ENCODE measurements at regions not wholly inside any gene's neighbourhood (a gene's known extent, or its start where the extent isn't known, plus 50 kb on each side); places are given as distances from the start of the nearest gene placed in this dataset.
"Not testable (repeated sequence)": the region's sequence is repeated elsewhere in the genome, so short reads cannot be mapped to it uniquely, and the experiment has no call there.

DNA sequence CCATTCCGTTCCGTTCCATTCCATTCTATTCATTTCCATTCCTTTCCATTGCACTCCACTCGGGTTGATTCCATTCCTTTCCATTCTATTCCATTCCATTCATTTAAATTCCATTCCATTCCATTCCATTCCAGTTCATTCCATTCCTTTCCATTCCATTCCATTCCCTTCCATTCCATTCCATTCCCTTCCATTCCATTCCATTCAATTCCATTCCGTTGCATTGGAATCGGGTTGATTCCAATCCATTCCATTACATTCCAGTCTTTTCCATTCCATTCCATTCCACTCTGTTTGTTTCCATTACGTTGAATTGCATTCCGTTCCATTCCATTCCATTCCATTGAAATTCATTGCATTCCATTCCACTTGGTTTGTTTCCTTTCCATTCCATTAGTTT lies 169.2 kb downstream of the CWH43 start:
- POLR2A ChIA-PET; H3K27me3 ChIP-seq (ENCODE audit: control insufficient read depth, insufficient read depth, low read length); ATAC-seq; CTCF ChIA-PET; in situ Hi-C loops (cut with HindIII; ENCODE audit: low pct_unique_long_range_greater_than_20kb, low sequenced_read_pairs); BruUV-seq (replicated peaks); H3K36me3 ChIP-seq (ENCODE audit: control insufficient read depth, insufficient read depth, low read length); DNase-seq (ENCODE audit: low read depth, low spot score); H3K4me3 ChIP-seq (ENCODE audit: low read depth in 2 of 2, low read length in 2 of 2); H3K9me3 ChIP-seq (ENCODE audit: control insufficient read depth, insufficient read depth, low read depth, low read length); H3K27ac ChIP-seq (ENCODE audit: low read length); intact Hi-C loops (cut with micrococcal nuclease; ENCODE audit: unreplicated experiment); H3K4me1 ChIP-seq (ENCODE audit: control insufficient read depth, insufficient read depth, low read length): not testable (repeated sequence)

DNA sequence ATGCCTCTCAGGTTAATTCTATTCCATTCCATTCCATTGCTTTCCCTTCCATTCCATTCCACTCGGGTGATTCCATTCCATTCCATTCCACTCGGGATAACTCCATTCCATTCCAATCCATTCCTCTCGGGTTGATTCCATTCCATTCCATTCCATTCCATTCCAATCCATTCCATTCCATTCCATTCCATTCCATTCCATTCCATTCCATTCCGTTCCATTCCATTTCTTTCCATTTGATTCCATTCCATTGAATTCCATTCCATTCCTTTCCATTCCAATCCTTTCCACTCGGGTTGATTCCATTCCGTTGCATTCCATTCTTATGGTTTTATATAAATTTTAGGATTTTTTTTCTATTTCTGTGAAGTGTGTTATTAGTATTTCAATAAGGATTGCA lies 170.2 kb downstream of the CWH43 start:
- POLR2A ChIA-PET; H3K27me3 ChIP-seq (ENCODE audit: control insufficient read depth, insufficient read depth, low read length); in situ Hi-C loops (cut with HindIII; ENCODE audit: low pct_unique_long_range_greater_than_20kb, low sequenced_read_pairs); H3K4me1 ChIP-seq (ENCODE audit: control insufficient read depth, insufficient read depth, low read length); DNase-seq (ENCODE audit: low read depth, low spot score); BruUV-seq (replicated peaks); H3K36me3 ChIP-seq (ENCODE audit: control insufficient read depth, insufficient read depth, low read length); H3K27ac ChIP-seq (ENCODE audit: low read length); CTCF ChIA-PET; ATAC-seq; intact Hi-C loops (cut with micrococcal nuclease; ENCODE audit: unreplicated experiment); H3K4me3 ChIP-seq (ENCODE audit: low read depth in 2 of 2, low read length in 2 of 2); H3K9me3 ChIP-seq (ENCODE audit: control insufficient read depth, insufficient read depth, low read depth, low read length): not testable (repeated sequence)

DNA sequence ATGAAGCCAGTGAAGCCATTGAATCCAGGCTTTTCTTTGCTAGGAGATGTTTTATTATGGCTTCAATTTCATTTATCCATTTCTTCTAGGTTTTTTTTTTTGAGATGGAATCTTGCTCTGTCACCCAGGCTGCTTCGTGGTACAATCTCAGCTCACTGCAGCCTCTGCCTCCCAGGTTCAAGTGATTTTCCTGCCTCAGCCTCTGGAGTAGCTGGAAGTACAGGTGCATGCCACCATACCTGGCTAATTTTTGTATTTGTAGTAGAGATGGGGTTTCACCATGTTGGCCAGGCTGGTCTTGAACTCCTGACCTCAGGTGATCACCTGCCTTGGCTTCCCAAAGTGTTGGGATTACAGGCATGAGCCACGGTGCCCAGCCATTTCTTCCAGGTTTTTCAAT lies 171.6 kb downstream of the CWH43 start:
- DNase-seq (ENCODE audit: low read depth, low spot score); H3K9me3 ChIP-seq (ENCODE audit: control insufficient read depth, insufficient read depth, low read depth, low read length); H3K36me3 ChIP-seq (ENCODE audit: control insufficient read depth, insufficient read depth, low read length); H3K4me1 ChIP-seq (ENCODE audit: control insufficient read depth, insufficient read depth, low read length); in situ Hi-C loops (cut with HindIII; ENCODE audit: low pct_unique_long_range_greater_than_20kb, low sequenced_read_pairs); H3K27ac ChIP-seq (ENCODE audit: low read length); H3K27me3 ChIP-seq (ENCODE audit: control insufficient read depth, insufficient read depth, low read length); BruUV-seq (replicated peaks); CTCF ChIA-PET; intact Hi-C loops (cut with micrococcal nuclease; ENCODE audit: unreplicated experiment); ATAC-seq; H3K4me3 ChIP-seq (ENCODE audit: low read depth in 2 of 2, low read length in 2 of 2); POLR2A ChIA-PET: not testable (repeated sequence)

DNA sequence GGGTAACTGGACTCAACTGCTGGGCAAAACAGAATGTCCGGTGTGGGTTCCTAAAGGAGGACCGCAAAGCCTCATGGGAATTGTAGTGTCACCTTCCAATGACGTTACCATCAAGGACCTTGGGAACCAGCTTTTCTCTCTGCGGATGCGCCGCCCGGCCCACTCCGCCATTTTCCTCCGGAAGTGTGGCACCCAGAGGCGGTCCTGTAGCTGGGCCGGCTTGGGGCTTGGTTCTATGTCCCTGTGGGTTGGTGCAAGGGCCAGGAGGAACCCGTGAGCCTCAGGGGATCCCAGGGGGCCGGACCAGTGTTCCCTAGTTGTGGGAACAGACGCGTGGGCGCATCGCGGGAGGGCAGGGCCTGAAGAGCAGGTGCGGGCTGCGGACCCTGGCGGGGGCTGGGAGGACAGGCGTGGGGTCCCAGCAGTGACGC lies 175.1 kb downstream of the CWH43 start:
- H3K36me3 ChIP-seq (ENCODE audit: control insufficient read depth, insufficient read depth, low read length); intact Hi-C loops (cut with micrococcal nuclease; ENCODE audit: unreplicated experiment); H3K4me1 ChIP-seq (ENCODE audit: control insufficient read depth, insufficient read depth, low read length); in situ Hi-C loops (cut with HindIII; ENCODE audit: low pct_unique_long_range_greater_than_20kb, low sequenced_read_pairs); H3K9me3 ChIP-seq (ENCODE audit: control insufficient read depth, insufficient read depth, low read depth, low read length); BruUV-seq (replicated peaks); DNase-seq (ENCODE audit: low read depth, low spot score); ATAC-seq; H3K27me3 ChIP-seq (ENCODE audit: control insufficient read depth, insufficient read depth, low read length); H3K4me3 ChIP-seq (ENCODE audit: low read depth in 2 of 2, low read length in 2 of 2); POLR2A ChIA-PET; CTCF ChIA-PET; H3K27ac ChIP-seq (ENCODE audit: low read length): not testable (repeated sequence)

DNA sequence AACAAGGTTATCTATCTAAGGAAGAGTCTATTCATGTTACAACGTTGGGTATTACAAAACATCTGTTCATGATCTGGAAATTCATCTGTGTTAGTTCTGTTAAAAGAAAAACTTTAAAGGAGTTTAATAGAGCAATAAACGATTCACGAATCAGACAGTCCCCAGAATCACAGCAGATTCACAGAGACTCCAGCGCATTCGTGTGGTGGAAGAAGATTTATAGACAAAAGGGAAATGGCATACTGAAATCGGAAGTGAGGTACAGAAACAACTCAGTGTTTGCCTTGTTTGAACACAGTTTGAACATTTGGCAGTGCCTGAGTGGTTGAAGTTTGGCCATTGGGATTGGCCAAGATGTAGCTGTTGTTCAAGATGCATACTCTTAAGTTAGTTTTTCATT lies 178.8 kb downstream of the CWH43 start:
- in situ Hi-C loops (cut with HindIII; ENCODE audit: low pct_unique_long_range_greater_than_20kb, low sequenced_read_pairs); CTCF ChIA-PET: not testable (repeated sequence)

GRCh38 chr4:49177847-49178246 lies 191.8 kb downstream of the CWH43 start:
- DNase-seq (ENCODE audit: low read depth, low spot score); POLR2A ChIA-PET; H3K9me3 ChIP-seq (ENCODE audit: control insufficient read depth, insufficient read depth, low read depth, low read length); CTCF ChIA-PET; ATAC-seq; H3K27me3 ChIP-seq (ENCODE audit: control insufficient read depth, insufficient read depth, low read length); H3K4me3 ChIP-seq (ENCODE audit: low read depth in 2 of 2, low read length in 2 of 2); H3K4me1 ChIP-seq (ENCODE audit: control insufficient read depth, insufficient read depth, low read length); intact Hi-C loops (cut with micrococcal nuclease; ENCODE audit: unreplicated experiment); H3K27ac ChIP-seq (ENCODE audit: low read length); in situ Hi-C loops (cut with HindIII; ENCODE audit: low pct_unique_long_range_greater_than_20kb, low sequenced_read_pairs); BruUV-seq (replicated peaks); H3K36me3 ChIP-seq (ENCODE audit: control insufficient read depth, insufficient read depth, low read length): not testable (repeated sequence)

More for the DNA sequence above, 178.8 kb downstream of the CWH43 start:
- H3K4me1 ChIP-seq (ENCODE audit: control insufficient read depth, insufficient read depth, low read length); POLR2A ChIA-PET; H3K27me3 ChIP-seq (ENCODE audit: control insufficient read depth, insufficient read depth, low read length); H3K4me3 ChIP-seq (ENCODE audit: low read depth in 2 of 2, low read length in 2 of 2); DNase-seq (ENCODE audit: low read depth, low spot score); H3K36me3 ChIP-seq (ENCODE audit: control insufficient read depth, insufficient read depth, low read length); BruUV-seq (replicated peaks); H3K9me3 ChIP-seq (ENCODE audit: control insufficient read depth, insufficient read depth, low read depth, low read length); H3K27ac ChIP-seq (ENCODE audit: low read length); intact Hi-C loops (cut with micrococcal nuclease; ENCODE audit: unreplicated experiment); ATAC-seq: not testable (repeated sequence)

DNA sequence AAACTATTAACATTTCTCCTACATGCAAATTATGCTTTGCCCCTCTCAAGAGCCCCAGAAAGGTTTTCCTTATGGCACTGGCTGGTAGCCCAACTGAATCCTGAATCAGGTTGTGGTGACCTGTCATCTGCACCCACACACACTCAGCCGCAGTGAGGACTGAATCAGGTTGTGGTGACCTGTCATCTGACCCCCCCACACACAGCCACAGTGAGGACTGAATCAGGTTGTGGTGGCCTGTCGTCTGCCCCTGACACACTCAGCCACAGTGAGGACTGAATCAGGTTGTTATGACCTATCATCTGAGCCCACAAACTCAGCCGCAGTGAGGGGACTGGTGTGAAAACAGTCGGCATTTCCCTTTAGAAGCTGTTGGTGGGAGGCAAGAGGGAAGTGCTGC lies 195.0 kb downstream of the CWH43 start:
- H3K9me3 ChIP-seq (ENCODE audit: control insufficient read depth, insufficient read depth, low read depth, low read length); CTCF ChIA-PET; ATAC-seq; H3K4me3 ChIP-seq (ENCODE audit: low read depth in 2 of 2, low read length in 2 of 2); H3K27me3 ChIP-seq (ENCODE audit: control insufficient read depth, insufficient read depth, low read length); H3K27ac ChIP-seq (ENCODE audit: low read length); H3K36me3 ChIP-seq (ENCODE audit: control insufficient read depth, insufficient read depth, low read length); DNase-seq (ENCODE audit: low read depth, low spot score); H3K4me1 ChIP-seq (ENCODE audit: control insufficient read depth, insufficient read depth, low read length); in situ Hi-C loops (cut with HindIII; ENCODE audit: low pct_unique_long_range_greater_than_20kb, low sequenced_read_pairs); BruUV-seq (replicated peaks); intact Hi-C loops (cut with micrococcal nuclease; ENCODE audit: unreplicated experiment); POLR2A ChIA-PET: not testable (repeated sequence)

Data from Panc1 (cell line).